ENCODE measurements at regions not wholly inside any gene's neighbourhood (a gene's known extent, or its start where the extent isn't known, plus 50 kb on each side); places are given as distances from the start of the nearest gene placed in this dataset.
"Not testable (repeated sequence)": the region's sequence is repeated elsewhere in the genome, so short reads cannot be mapped to it uniquely, and the experiment has no call there.

- H3K36me3 ChIP-seq (ENCODE audit: control insufficient read depth in 1 of 2, insufficient read depth in 2 of 2, low read length in 1 of 2) = no peaks in the 10 kb centered on the region
- ATAC-seq (ENCODE audit: low FRiP score) = no peak
- WGBS, 2 donors = 88 to 92% methylated on average over 8 of the region's 8 CpGs
- DNase-seq = no peak
- H3K27ac ChIP-seq (ENCODE audit: low read depth in 1 of 2, low read length in 2 of 2) = no peak overlapping the region
- H3K4me1 ChIP-seq (ENCODE audit: control insufficient read depth in 1 of 2, insufficient read depth in 2 of 2, low read length in 2 of 2) = peaks cover 0 to 2% of the 10 kb centered on the region in 2 donors
- no peaks in the 10 kb centered on the region for H3K9me3 ChIP-seq (ENCODE audit: control insufficient read depth, low read length)
- no peak overlapping the region for H3K4me3 ChIP-seq (ENCODE audit: low read length in 2 of 2)
- intact Hi-C loops (cut with DNase I) = loop anchor here (5.0 to 10.0 kb wide), 3 partner anchors 273 to 1535 kb away; partner anchors contain the start of gene MEF2C (in 1 of the 2)
- no peaks in the 10 kb centered on the region for H3K27me3 ChIP-seq (ENCODE audit: control insufficient read depth in 1 of 2, insufficient read depth in 2 of 2, low read length in 1 of 2)
Measured at GRCh38 chr5:90267646-90268045, 141.9 kb downstream of the CETN3 start.

DNA sequence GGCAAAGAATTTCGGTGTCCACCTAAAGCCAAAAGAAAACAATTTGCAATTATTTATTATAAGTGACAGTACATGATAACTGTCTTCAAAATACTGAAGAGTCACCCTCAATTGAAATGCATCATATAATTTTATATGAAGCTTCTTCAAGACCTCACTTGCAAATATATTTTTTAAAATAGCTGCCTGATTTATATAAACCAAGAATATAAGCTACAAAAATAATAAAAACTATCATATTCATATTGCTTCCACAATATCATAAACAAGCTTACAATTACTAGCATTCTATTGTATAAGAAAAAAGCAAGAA is 144.1 kb downstream of the CETN3 start:
- H3K27me3 ChIP-seq (ENCODE audit: control insufficient read depth in 1 of 2, insufficient read depth in 2 of 2, low read length in 1 of 2) = no peaks in the 10 kb centered on the region
- no peak overlapping the region for H3K4me3 ChIP-seq (ENCODE audit: low read length in 2 of 2)
- intact Hi-C loops (cut with DNase I) = loop anchor here (5.0 to 10.0 kb wide), 3 partner anchors 271 to 1533 kb away; partner anchors contain the start of gene MEF2C (in 1 of the 2)
- DNase-seq = no peak
- no peaks in the 10 kb centered on the region for H3K9me3 ChIP-seq (ENCODE audit: control insufficient read depth, low read length)
- WGBS, 2 donors = 1 to 3% methylated on average over 1 of the region's 1 CpG
- H3K27ac ChIP-seq (ENCODE audit: low read depth in 1 of 2, low read length in 2 of 2) = no peak overlapping the region
- H3K4me1 ChIP-seq (ENCODE audit: control insufficient read depth in 1 of 2, insufficient read depth in 2 of 2, low read length in 2 of 2) = peaks cover 0 to 2% of the 10 kb centered on the region in 2 donors
- ATAC-seq (ENCODE audit: low FRiP score) = no peak
- no peaks in the 10 kb centered on the region for H3K36me3 ChIP-seq (ENCODE audit: control insufficient read depth in 1 of 2, insufficient read depth in 2 of 2, low read length in 1 of 2)

- peak; percentile 67 to 80 for DNase-seq
- Histone ChIP-seq H3K4me1 (ENCODE audit: control insufficient read depth in 1 of 2, insufficient read depth in 2 of 2, low read length in 2 of 2) (peaks cover 0 to 2% of the 10 kb centered on the region in 2 donors), H3K27ac (ENCODE audit: low read depth in 1 of 2, low read length in 2 of 2) (no peak overlapping the region), H3K4me3 (ENCODE audit: low read length in 2 of 2) (no peak overlapping the region), H3K9me3 (ENCODE audit: control insufficient read depth, low read length) (no peaks in the 10 kb centered on the region), H3K36me3 (ENCODE audit: control insufficient read depth in 1 of 2, insufficient read depth in 2 of 2, low read length in 1 of 2) (no peaks in the 10 kb centered on the region), H3K27me3 (ENCODE audit: control insufficient read depth in 1 of 2, insufficient read depth in 2 of 2, low read length in 1 of 2) (no peaks in the 10 kb centered on the region)
- WGBS, 2 donors = 18 to 19% methylated on average over 9 of the region's 9 CpGs
- ATAC-seq (ENCODE audit: low FRiP score) = peak; percentile 84
- intact Hi-C loops (cut with DNase I) = loop anchor here (5.0 to 10.0 kb wide), 4 partner anchors 270 to 1533 kb away; partner anchors contain the start of gene MEF2C (in 1 of the 2)
Measured at GRCh38 chr5:90264689-90265544, 144.6 kb downstream of the CETN3 start.

- H3K4me3 ChIP-seq (ENCODE audit: low read length in 2 of 2) = no peak overlapping the region
- peaks cover 0 to 2% of the 10 kb centered on the region in 2 donors for H3K4me1 ChIP-seq (ENCODE audit: control insufficient read depth in 1 of 2, insufficient read depth in 2 of 2, low read length in 2 of 2)
- H3K27me3 ChIP-seq (ENCODE audit: control insufficient read depth in 1 of 2, insufficient read depth in 2 of 2, low read length in 1 of 2) = no peaks in the 10 kb centered on the region
- ATAC-seq (ENCODE audit: low FRiP score) = no peak
- H3K9me3 ChIP-seq (ENCODE audit: control insufficient read depth, low read length) = no peaks in the 10 kb centered on the region
- no peaks in the 10 kb centered on the region for H3K36me3 ChIP-seq (ENCODE audit: control insufficient read depth in 1 of 2, insufficient read depth in 2 of 2, low read length in 1 of 2)
- no peak for DNase-seq
- intact Hi-C loops (cut with DNase I) = loop anchor here (5.0 to 10.0 kb wide), 3 partner anchors 268 to 1378 kb away; partner anchors contain the start of gene MEF2C (in 1 of the 2)
- no peak overlapping the region for H3K27ac ChIP-seq (ENCODE audit: low read depth in 1 of 2, low read length in 2 of 2)
- 30 to 33% methylated on average over 12 of the region's 12 CpGs for WGBS, 2 donors
Measured at GRCh38 chr5:90263102-90263820, 146.3 kb downstream of the CETN3 start.

GRCh38 chr5:90251447-90251846 is 158.1 kb downstream of the CETN3 start:
- intact Hi-C loops (cut with DNase I) = no loop called here
- ATAC-seq (ENCODE audit: low FRiP score) (no peak), DNase-seq (no peak)
- 97 to 100% methylated on average over 1 of the region's 1 CpG for WGBS, 2 donors
- no peaks in the 10 kb centered on the region for H3K9me3 ChIP-seq (ENCODE audit: control insufficient read depth, low read length)
- H3K4me3 ChIP-seq (ENCODE audit: low read length in 2 of 2) = no peak overlapping the region
- no peaks in the 10 kb centered on the region for H3K27me3 ChIP-seq (ENCODE audit: control insufficient read depth in 1 of 2, insufficient read depth in 2 of 2, low read length in 1 of 2)
- H3K27ac ChIP-seq (ENCODE audit: low read depth in 1 of 2, low read length in 2 of 2) = no peak overlapping the region
- no peaks in the 10 kb centered on the region for H3K4me1 ChIP-seq (ENCODE audit: control insufficient read depth in 1 of 2, insufficient read depth in 2 of 2, low read length in 2 of 2)
- H3K36me3 ChIP-seq (ENCODE audit: control insufficient read depth in 1 of 2, insufficient read depth in 2 of 2, low read length in 1 of 2) = no peaks in the 10 kb centered on the region

GRCh38 chr5:90248640-90249039 is 160.9 kb downstream of the CETN3 start:
- no peaks in the 10 kb centered on the region for H3K9me3 ChIP-seq (ENCODE audit: control insufficient read depth, low read length)
- ATAC-seq (ENCODE audit: low FRiP score) (no peak), DNase-seq (no peak)
- no peaks in the 10 kb centered on the region for H3K27me3 ChIP-seq (ENCODE audit: control insufficient read depth in 1 of 2, insufficient read depth in 2 of 2, low read length in 1 of 2)
- 25 to 44% methylated on average over 1 of the region's 1 CpG for WGBS, 2 donors
- intact Hi-C loops (cut with DNase I) = no loop called here
- H3K4me3 ChIP-seq (ENCODE audit: low read length in 2 of 2) = no peak overlapping the region
- no peak overlapping the region for H3K27ac ChIP-seq (ENCODE audit: low read depth in 1 of 2, low read length in 2 of 2)
- no peaks in the 10 kb centered on the region for H3K4me1 ChIP-seq (ENCODE audit: control insufficient read depth in 1 of 2, insufficient read depth in 2 of 2, low read length in 2 of 2)
- no peaks in the 10 kb centered on the region for H3K36me3 ChIP-seq (ENCODE audit: control insufficient read depth in 1 of 2, insufficient read depth in 2 of 2, low read length in 1 of 2)

DNA sequence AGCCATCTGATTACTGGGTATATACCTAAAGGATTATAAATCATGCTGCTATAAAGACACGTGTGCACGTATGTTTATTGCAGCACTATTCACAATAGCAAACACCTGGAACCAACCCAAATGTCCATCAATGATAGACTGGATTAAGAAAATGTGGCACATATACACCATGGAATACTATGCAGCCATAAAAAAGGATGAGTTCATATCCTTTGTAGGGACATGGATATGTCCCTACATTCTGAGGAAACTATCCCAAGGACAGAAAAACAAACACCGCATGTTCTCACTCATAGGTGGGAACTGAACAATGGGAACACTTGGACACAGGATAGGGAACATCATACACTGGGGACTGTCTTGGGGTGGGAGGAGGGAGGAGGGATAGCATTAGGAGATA is 165.7 kb downstream of the CETN3 start:
- H3K27ac ChIP-seq (ENCODE audit: low read depth in 1 of 2, low read length in 2 of 2); intact Hi-C loops (cut with DNase I): not testable (repeated sequence)

GRCh38 chr5:90233476-90233875 is 176.1 kb downstream of the CETN3 start:
- Histone ChIP-seq H3K4me3 (ENCODE audit: low read length in 2 of 2) (peak overlapping the region in 1 of 2 donors; percentile 41), H3K27me3 (ENCODE audit: control insufficient read depth in 1 of 2, insufficient read depth in 2 of 2, low read length in 1 of 2) (no peaks in the 10 kb centered on the region), H3K36me3 (ENCODE audit: control insufficient read depth in 1 of 2, insufficient read depth in 2 of 2, low read length in 1 of 2) (no peaks in the 10 kb centered on the region), H3K9me3 (ENCODE audit: control insufficient read depth, low read length) (no peaks in the 10 kb centered on the region), H3K4me1 (ENCODE audit: control insufficient read depth in 1 of 2, insufficient read depth in 2 of 2, low read length in 2 of 2) (peaks cover 2 to 8% of the 10 kb centered on the region in 2 donors), H3K27ac (ENCODE audit: low read depth in 1 of 2, low read length in 2 of 2) (no peak overlapping the region)
- no peak for ATAC-seq (ENCODE audit: low FRiP score)
- 4 to 5% methylated on average over 3 of the region's 3 CpGs for WGBS, 2 donors
- intact Hi-C loops (cut with DNase I) = no loop called here
- no peak for DNase-seq

More for the DNA sequence above, 165.7 kb downstream of the CETN3 start:
- not testable (repeated sequence) for H3K36me3 ChIP-seq (ENCODE audit: control insufficient read depth in 1 of 2, insufficient read depth in 2 of 2, low read length in 1 of 2); H3K4me1 ChIP-seq (ENCODE audit: control insufficient read depth in 1 of 2, insufficient read depth in 2 of 2, low read length in 2 of 2); ATAC-seq (ENCODE audit: low FRiP score); H3K4me3 ChIP-seq (ENCODE audit: low read length in 2 of 2); H3K27me3 ChIP-seq (ENCODE audit: control insufficient read depth in 1 of 2, insufficient read depth in 2 of 2, low read length in 1 of 2); H3K9me3 ChIP-seq (ENCODE audit: control insufficient read depth, low read length); DNase-seq
- WGBS, 2 donors = 94 to 97% methylated on average over 3 of the region's 3 CpGs
